ENCODE measurements at regions not wholly inside any gene's neighbourhood (a gene's known extent, or its start where the extent isn't known, plus 50 kb on each side); places are given as distances from the start of the nearest gene placed in this dataset.

GRCh38 chr2:235162837-235163197 lies 211.0 kb downstream of the SH3BP4 start:
- no peak for DNase-seq (ENCODE audit: extremely low read depth in 1 of 11, low read depth in 9 of 11, low spot score in 4 of 11)

GRCh38 chr2:235165136-235165535 lies 213.3 kb downstream of the SH3BP4 start:
- no peak for DNase-seq (ENCODE audit: extremely low read depth in 1 of 11, low read depth in 9 of 11, low spot score in 4 of 11)

DNA sequence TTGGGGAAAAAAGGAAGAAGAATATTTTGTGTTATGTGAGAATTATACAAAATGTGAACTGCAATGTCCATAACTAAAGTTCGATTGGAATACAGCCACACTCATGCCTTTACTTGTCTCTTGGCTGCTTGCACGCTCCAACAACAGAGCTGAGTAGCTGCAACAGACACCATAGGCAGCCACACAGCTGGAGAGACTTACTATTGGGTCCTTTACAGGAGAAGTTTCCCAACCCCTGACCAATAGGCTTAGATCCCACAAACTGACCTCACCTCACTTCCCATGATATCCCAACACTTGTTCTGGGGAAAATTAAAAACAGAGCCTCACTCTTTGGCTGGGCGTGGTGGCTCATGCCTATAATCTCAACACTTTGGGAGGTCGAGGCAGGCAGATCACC lies 213.8 kb downstream of the SH3BP4 start:
- no peak for DNase-seq (ENCODE audit: extremely low read depth in 1 of 11, low read depth in 9 of 11, low spot score in 4 of 11)

DNA sequence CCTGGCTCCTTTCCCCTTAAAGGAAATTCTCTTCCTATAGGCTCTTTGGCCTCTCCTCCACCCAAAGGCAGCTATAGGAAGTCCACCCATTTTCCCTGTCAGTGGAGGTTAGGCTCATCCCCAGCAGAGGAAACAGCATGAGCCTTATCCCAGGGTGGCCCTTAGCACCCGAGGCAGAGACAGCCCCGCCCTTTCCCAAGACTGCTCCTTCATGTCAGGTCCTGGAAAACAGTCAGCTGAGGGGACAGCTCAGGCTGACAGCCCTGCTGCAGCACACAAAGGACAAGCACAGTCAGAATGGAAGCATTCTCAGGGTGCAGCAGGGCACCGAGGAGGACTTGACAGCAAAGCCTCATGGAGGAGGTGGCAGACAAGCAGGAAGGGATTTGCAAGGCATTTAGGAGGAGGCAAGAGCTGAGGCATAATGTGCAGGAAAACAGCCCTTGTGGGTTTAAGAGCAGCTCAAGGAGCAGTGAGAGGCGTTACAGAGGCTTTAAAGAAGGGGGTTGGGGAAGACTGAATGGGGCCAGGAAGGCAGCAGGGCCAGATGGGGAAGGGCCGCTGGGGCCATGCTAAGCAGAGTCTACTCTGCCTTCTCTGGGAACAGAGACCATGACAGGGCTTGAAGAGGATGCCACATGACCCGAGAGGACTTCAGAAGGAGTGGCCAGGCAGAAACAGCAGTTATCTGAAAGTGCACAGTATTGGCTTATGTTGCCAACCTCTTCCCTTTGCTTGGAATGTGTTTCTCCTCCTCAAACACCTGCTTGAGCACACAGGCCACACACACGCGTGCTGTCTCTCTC lies 216.6 kb downstream of the SH3BP4 start:
- no peak for DNase-seq (ENCODE audit: extremely low read depth in 1 of 11, low read depth in 9 of 11, low spot score in 4 of 11)

DNA sequence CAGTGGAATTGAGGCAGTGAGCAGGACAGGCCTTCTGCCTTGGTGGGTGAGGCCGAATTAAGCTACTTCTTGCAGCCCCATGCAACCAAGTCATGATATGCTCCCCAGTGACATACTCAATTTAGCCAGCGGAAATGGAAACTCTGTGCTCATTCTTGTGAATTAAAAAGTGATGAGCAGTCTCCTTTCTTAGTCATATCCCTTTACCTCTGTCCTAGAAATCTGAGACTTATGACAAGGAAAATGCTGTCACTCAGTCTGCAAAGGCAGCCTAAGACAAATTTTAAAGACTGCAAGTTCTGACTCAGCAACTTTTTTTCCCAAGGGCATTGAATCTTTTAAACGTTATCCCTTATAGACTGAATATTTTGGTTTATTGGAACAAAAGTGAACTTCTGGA lies 218.2 kb downstream of the SH3BP4 start:
- DNase-seq (ENCODE audit: extremely low read depth in 1 of 11, low read depth in 9 of 11, low spot score in 4 of 11): no peak

DNA sequence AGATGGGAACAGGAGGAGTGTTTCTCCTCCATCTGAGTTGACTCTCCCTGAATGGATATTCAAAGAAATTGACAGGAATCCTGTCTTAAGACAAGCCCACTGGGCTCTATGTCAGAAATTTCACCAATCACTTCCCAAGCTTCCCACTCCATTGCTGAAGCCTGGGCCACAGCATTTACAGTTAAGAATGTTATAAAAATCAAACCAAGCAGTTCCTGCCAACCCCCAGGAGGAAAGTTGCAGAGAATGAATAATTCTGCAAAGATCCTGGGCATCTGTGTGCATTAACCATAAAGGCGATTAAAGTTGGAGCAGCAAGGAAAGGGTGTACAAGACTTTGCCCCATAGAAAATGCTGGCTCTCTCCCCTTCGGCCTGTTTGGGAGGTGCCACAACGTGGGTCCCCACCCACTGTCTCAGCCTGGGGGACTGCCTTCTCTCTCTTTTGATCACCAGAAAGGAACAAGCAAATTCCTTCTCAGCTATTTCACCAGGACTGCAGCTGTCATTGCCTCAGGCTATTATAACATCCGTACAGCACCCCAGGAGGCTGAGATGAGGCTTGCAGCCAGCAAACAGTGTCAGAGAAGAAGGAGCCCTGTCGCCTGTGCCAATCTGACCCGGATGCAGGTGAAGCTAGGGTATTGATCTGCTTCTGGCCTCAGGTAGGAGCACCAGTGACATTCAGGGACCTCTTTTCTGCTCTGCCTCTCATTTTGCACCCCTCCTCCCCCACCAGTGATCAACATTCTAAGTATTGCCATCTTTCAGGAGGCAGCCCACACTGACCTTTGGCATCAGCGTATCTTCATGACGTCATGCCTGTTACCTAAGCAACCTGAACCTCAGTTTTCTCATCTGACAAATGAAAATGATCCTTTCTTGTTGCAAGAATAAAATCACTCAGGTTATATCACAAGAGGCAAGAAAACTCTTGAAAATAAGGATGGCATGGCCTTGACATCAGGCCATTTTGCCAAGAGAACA lies 219.0 kb downstream of the SH3BP4 start:
- DNase-seq (ENCODE audit: extremely low read depth in 1 of 11, low read depth in 9 of 11, low spot score in 4 of 11): peak in 3 of 11 donors; percentile 18 to 26 (median 21)

DNA sequence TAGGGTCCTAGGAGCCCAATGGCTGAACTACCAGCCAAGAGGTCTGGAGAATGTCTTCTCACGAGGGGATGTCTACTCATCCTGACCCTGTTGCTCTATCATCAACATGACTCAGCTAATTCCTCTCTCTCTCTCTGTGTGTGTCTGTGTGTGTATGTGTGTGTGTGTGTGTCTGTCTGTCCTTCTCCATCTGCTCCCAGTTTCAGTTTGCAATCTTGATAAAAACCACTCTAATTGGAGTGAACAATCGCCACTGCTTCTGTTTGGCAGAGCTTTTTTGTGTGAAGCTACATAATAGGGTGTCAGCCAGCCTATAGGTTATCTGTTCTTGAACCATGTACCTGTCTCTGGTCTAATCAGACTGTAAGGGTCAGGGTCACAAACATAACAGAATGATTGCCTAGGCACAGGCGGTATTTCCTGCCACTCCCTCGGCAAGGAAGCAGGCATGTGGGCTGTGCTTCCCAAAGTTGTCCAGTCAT lies 219.8 kb downstream of the SH3BP4 start:
- DNase-seq (ENCODE audit: extremely low read depth in 1 of 11, low read depth in 9 of 11, low spot score in 4 of 11): no peak

- DNase-seq (ENCODE audit: extremely low read depth in 1 of 11, low read depth in 9 of 11, low spot score in 4 of 11): no peak
These were observed 228.8 kb downstream of the SH3BP4 start for GRCh38 chr2:235180642-235181041.

- DNase-seq (ENCODE audit: extremely low read depth in 1 of 11, low read depth in 9 of 11, low spot score in 4 of 11): no peak
These were observed 232.0 kb downstream of the SH3BP4 start for GRCh38 chr2:235183786-235184185.

- DNase-seq (ENCODE audit: extremely low read depth in 1 of 11, low read depth in 9 of 11, low spot score in 4 of 11): no peak
These were observed 236.0 kb downstream of the SH3BP4 start for GRCh38 chr2:235187806-235188205.

GRCh38 chr2:235191486-235191885 lies 239.7 kb downstream of the SH3BP4 start:
- peak in 1 of 11 donors; percentile 8 for DNase-seq (ENCODE audit: extremely low read depth in 1 of 11, low read depth in 9 of 11, low spot score in 4 of 11)

GRCh38 chr2:235191978-235192377 lies 240.2 kb downstream of the SH3BP4 start:
- peak in 1 of 11 donors; percentile 18 for DNase-seq (ENCODE audit: extremely low read depth in 1 of 11, low read depth in 9 of 11, low spot score in 4 of 11)

DNA sequence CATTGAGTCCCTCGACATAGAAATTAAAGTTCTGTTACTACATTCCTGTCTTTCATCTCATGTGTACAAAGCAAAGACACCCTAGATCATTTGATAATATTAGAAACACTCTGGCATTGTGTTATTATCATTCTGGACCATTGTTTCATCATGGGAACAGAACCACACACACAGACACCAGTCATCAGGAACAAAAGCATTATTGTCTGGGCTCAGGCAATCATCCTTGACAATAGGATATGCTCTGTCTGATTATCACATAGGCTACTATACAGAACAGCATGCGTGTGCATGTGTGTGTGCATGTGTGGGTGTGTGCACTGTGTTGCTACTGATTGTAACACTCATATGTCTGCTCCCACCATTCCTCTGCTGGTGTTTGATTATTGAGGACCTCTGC lies 242.5 kb downstream of the SH3BP4 start:
- DNase-seq (ENCODE audit: extremely low read depth in 1 of 11, low read depth in 9 of 11, low spot score in 4 of 11): no peak

DNA sequence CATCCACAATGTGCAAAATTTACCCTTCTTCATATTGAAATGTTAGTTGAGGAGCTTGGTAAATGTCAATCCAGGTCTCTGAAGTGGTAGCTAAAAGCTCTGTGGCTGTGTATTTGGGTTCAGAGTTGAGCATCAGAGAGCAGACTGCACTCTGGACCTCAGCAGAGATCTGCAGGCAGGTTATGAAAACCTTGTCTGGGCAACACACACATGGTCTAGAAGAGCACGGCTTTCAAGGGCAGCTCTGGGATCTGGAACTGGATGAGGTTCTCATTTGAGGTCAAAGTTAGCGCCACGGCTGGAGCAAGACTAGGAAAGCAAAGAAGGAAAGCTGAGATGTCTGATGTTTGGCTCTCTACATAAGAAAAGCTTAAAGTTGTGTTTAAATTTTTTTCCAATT lies 243.0 kb downstream of the SH3BP4 start:
- DNase-seq (ENCODE audit: extremely low read depth in 1 of 11, low read depth in 9 of 11, low spot score in 4 of 11): no peak

- DNase-seq (ENCODE audit: extremely low read depth in 1 of 11, low read depth in 9 of 11, low spot score in 4 of 11): no peak
These were observed 244.1 kb downstream of the SH3BP4 start for GRCh38 chr2:235195921-235196320.

GRCh38 chr2:235199128-235199527 lies 247.3 kb downstream of the SH3BP4 start:
- DNase-seq (ENCODE audit: extremely low read depth in 1 of 11, low read depth in 9 of 11, low spot score in 4 of 11): no peak

DNA sequence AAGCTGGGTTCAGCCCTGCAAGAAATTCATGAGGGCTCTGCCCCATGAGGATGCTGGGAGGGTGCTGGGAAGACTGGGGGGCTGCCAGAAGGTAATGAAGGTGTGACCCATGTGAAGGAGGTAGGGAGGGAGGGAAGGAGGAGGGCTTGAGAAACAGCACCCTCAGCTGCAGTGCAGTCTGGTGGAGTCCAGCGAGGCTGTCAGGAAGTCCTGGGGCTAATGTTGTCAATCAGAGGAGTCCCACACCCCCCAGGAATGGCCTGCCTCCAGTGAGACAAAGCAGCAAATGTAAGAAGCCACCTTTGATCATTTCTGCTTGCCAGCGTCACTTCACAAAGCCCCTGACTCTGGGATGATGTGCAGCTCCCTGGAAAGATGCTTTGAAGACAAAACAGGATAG lies 248.4 kb downstream of the SH3BP4 start:
- DNase-seq (ENCODE audit: extremely low read depth in 1 of 11, low read depth in 9 of 11, low spot score in 4 of 11): no peak

DNA sequence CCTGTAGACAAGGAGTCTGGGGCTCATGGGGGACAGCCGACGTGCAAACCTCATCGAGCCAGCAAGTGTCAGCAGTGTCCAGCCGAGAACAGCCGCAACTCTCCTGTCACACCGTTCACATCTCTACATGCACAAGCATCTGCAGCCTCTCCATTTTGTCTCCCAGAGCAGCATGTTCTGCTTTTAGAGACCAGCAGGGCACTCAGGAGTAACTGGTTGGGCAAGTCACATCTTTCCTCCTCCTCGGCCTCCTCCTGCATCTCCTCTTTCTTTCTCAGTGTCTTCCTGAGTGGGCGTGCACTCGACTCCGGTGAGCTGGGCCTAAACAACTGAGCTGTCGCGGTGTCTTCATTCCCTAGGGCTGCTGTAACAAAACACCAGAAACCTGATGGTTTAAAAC lies 249.9 kb downstream of the SH3BP4 start:
- DNase-seq (ENCODE audit: extremely low read depth in 1 of 11, low read depth in 9 of 11, low spot score in 4 of 11): peak in 1 of 11 donors; percentile 36

- DNase-seq (ENCODE audit: extremely low read depth in 1 of 11, low read depth in 9 of 11, low spot score in 4 of 11): peak in 3 of 11 donors; percentile 30 to 45 (median 35)
These were observed 253.1 kb downstream of the SH3BP4 start for GRCh38 chr2:235204948-235205347.

- DNase-seq (ENCODE audit: extremely low read depth in 1 of 11, low read depth in 9 of 11, low spot score in 4 of 11): no peak
These were observed 254.6 kb downstream of the SH3BP4 start for GRCh38 chr2:235206399-235206798.
